NT2/D1 (cell line): ENCODE measurements at regions not wholly inside any gene's neighbourhood (a gene's known extent, or its start where the extent isn't known, plus 50 kb on each side); places are given as distances from the start of the nearest gene placed in this dataset.
A peak's percentile ranks its signal among the peaks of the same experiment; 100 is the strongest.
"Not testable (repeated sequence)": the region's sequence is repeated elsewhere in the genome, so short reads cannot be mapped to it uniquely, and the experiment has no call there.

ENCODE experiments used
- DNase-seq: peaks from one replicate; pipeline ENCODE4 v3.0.0-alpha.2; 2011; ENCODE audit warnings: low read depth, low spot score
- H3K27me3 ChIP-seq: 2 replicates; pipeline ENCODE4 v1.6.0; 2011; ENCODE audit warnings: mild to moderate bottlenecking; ENCODE audit not compliant: insufficient read length, insufficient read depth
- H3K36me3 ChIP-seq: 2 replicates; pipeline ENCODE4 v1.6.1; 2011; ENCODE audit warnings: mild to moderate bottlenecking, low read length, mixed read lengths; ENCODE audit not compliant: insufficient read depth, insufficient read length
- H3K4me1 ChIP-seq: 2 replicates; pipeline ENCODE4 v1.5.1; 2011; ENCODE audit not compliant: insufficient read depth, insufficient read length
- H3K4me3 ChIP-seq: 2 replicates; pipeline ENCODE4 v1.5.1; 2011; ENCODE audit warnings: low read depth; ENCODE audit not compliant: insufficient read length
- H3K9ac ChIP-seq: 2 replicates; pipeline ENCODE4 v1.6.0; 2011; ENCODE audit warnings: low read depth; ENCODE audit not compliant: insufficient read length
- H3K9me3 ChIP-seq: 2 replicates; pipeline ENCODE4 v1.5.1; 2011; ENCODE audit warnings: mild to moderate bottlenecking, low read length; ENCODE audit not compliant: insufficient read depth
- SUZ12 ChIP-seq: IDR thresholded peaks from 2 replicates; pipeline ENCODE4 v1.6.1; 2011; ENCODE audit not compliant: insufficient read length, insufficient read depth; ENCODE audit errors: extremely low read depth
- YY1 ChIP-seq: IDR thresholded peaks from 2 replicates; pipeline ENCODE4 v1.6.1; 2011; ENCODE audit not compliant: insufficient read length, insufficient read depth
- ZNF274 ChIP-seq: IDR thresholded peaks from 2 replicates; pipeline ENCODE4 v1.6.1; 2011; ENCODE audit warnings: mild to moderate bottlenecking, low read depth, low read length

- H3K4me3 ChIP-seq, result no peak overlapping the region
- TF ChIP-seq YY1, result no peak
- no peak for TF ChIP-seq SUZ12
- no peak for TF ChIP-seq ZNF274
- no peaks in the 10 kb centered on the region for H3K36me3 ChIP-seq
- H3K9ac ChIP-seq, result no peak overlapping the region
- peak; percentile 22 for DNase-seq
- no peaks in the 10 kb centered on the region for H3K4me1 ChIP-seq
- H3K27me3 ChIP-seq, result no peaks in the 10 kb centered on the region
- H3K9me3 ChIP-seq, result no peaks in the 10 kb centered on the region
Measured at GRCh38 chr12:44457465-44457864, 418.6 kb downstream of the NELL2 start.

- H3K36me3 ChIP-seq, H3K9ac ChIP-seq, DNase-seq, H3K27me3 ChIP-seq, H3K4me3 ChIP-seq, H3K9me3 ChIP-seq, H3K4me1 ChIP-seq: not testable (repeated sequence)
Measured at GRCh38 chr12:44454959-44455358, 421.2 kb downstream of the NELL2 start.

- H3K4me3 ChIP-seq, result no peak overlapping the region
- no peak overlapping the region for H3K9ac ChIP-seq
- H3K9me3 ChIP-seq, result no peaks in the 10 kb centered on the region
- TF ChIP-seq ZNF274 (no peak), SUZ12 (no peak), YY1 (no peak)
- H3K27me3 ChIP-seq, result no peaks in the 10 kb centered on the region
- no peaks in the 10 kb centered on the region for H3K4me1 ChIP-seq
- DNase-seq, result no peak
- H3K36me3 ChIP-seq, result no peaks in the 10 kb centered on the region
Measured at GRCh38 chr12:44446181-44446580, 429.9 kb downstream of the NELL2 start.

GRCh38 chr12:44441155-44441554, 435.0 kb downstream of the NELL2 start:
- no peaks in the 10 kb centered on the region for H3K36me3 ChIP-seq
- no peaks in the 10 kb centered on the region for H3K4me1 ChIP-seq
- DNase-seq, result no peak
- TF ChIP-seq SUZ12 (no peak), YY1 (no peak), ZNF274 (no peak)
- no peak overlapping the region for H3K4me3 ChIP-seq
- no peaks in the 10 kb centered on the region for H3K27me3 ChIP-seq
- no peak overlapping the region for H3K9ac ChIP-seq
- H3K9me3 ChIP-seq, result no peaks in the 10 kb centered on the region
